ENCODE measurements at regions not wholly inside any gene's neighbourhood (a gene's known extent, or its start where the extent isn't known, plus 50 kb on each side); places are given as distances from the start of the nearest gene placed in this dataset.
"Not testable (repeated sequence)": the region's sequence is repeated elsewhere in the genome, so short reads cannot be mapped to it uniquely, and the experiment has no call there.

DNA sequence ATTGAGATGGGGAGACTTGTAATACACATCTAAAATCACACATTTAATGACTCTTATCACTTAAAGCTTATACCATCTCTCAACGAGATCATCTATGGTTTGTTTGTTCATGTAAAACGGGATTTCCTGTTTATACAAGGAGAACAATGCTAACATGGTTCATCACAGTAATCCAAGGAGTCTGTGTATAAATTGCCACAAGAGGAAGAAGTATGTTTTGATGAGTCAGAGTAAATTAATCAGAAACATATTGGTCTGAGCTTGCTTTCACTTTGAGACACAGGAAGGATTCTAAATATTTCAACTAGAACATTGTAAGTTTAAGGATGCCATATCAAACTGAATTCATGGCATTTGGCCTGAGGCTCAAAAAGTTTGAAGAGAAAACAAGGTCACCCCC, 594.1 kb downstream of the GLUD2 start:
- no peaks in the 10 kb centered on the region for H3K27me3 ChIP-seq (ENCODE audit: control insufficient read depth in 3 of 3, insufficient read depth in 3 of 3, low read length in 3 of 3)
- no peak overlapping the region for H3K4me3 ChIP-seq (ENCODE audit: low read depth in 1 of 3, low read length in 3 of 3)
- H3K36me3 ChIP-seq (ENCODE audit: control insufficient read depth in 3 of 3, insufficient read depth in 2 of 3, low read depth in 1 of 3, low read length in 3 of 3): no peaks in the 10 kb centered on the region
- no peaks in the 10 kb centered on the region for H3K9me3 ChIP-seq (ENCODE audit: control insufficient read depth in 2 of 2, insufficient read depth in 1 of 2, low read depth in 1 of 2, low read length in 1 of 2)
- 10 to 32% (median 18%) methylated on average over 2 of the region's 2 CpGs for WGBS, 3 donors
- H3K27ac ChIP-seq (ENCODE audit: low read depth in 1 of 3, low read length in 2 of 3): no peak overlapping the region
- no peak for DNase-seq
- no peak for FAIRE-seq
- no peaks in the 10 kb centered on the region for H3K4me1 ChIP-seq (ENCODE audit: control insufficient read depth in 3 of 3, insufficient read depth in 2 of 3, low read depth in 1 of 3, low read length in 2 of 3)

DNA sequence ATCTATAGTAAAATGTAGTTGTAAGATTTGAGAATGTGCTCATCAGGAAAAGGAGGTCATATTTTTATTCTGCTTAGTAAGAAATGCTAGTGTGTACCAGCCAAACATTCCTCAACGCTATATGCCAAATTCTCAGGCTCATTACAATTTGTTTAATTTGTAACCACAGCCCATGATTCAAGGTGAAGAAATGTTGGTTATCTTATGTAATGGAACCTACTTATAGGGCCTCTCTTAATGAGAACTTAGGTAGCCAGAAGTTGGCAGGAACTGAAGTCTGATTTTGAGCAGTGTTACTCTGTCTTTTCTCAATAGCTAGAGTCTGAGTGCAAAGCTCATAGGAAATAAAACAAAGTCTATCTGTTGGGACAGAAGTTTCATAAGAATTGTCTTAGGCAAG, 595.0 kb downstream of the GLUD2 start:
- WGBS, 3 donors: 56 to 79% (median 60%) methylated on average over 1 of the region's 1 CpG
- Histone ChIP-seq H3K4me1 (ENCODE audit: control insufficient read depth in 3 of 3, insufficient read depth in 2 of 3, low read depth in 1 of 3, low read length in 2 of 3) (no peaks in the 10 kb centered on the region), H3K36me3 (ENCODE audit: control insufficient read depth in 3 of 3, insufficient read depth in 2 of 3, low read depth in 1 of 3, low read length in 3 of 3) (no peaks in the 10 kb centered on the region), H3K4me3 (ENCODE audit: low read depth in 1 of 3, low read length in 3 of 3) (no peak overlapping the region), H3K27me3 (ENCODE audit: control insufficient read depth in 3 of 3, insufficient read depth in 3 of 3, low read length in 3 of 3) (no peaks in the 10 kb centered on the region), H3K27ac (ENCODE audit: low read depth in 1 of 3, low read length in 2 of 3) (no peak overlapping the region), H3K9me3 (ENCODE audit: control insufficient read depth in 2 of 2, insufficient read depth in 1 of 2, low read depth in 1 of 2, low read length in 1 of 2) (no peaks in the 10 kb centered on the region)
- DNase-seq (no peak), FAIRE-seq (no peak)

DNA sequence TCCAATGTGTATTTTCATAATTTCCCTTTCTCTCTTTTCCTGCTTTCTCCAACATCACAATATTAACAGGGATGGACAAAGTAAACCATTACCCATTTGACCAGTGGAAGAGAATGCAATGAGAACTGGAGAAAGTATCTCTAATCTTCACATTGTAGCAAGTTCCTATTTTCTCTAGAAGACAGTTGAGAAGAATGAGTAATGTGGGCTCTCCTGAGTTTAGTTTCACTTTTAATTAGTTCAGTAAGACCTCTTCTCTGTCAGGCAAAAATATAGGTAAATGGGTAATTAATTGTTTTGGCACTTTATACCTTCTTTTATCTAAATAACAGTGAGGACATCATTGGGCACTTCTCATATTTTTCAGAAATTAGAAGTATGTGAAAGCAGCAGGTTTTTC, 602.0 kb downstream of the GLUD2 start:
- FAIRE-seq (no peak), DNase-seq (no peak)
- Histone ChIP-seq H3K36me3 (ENCODE audit: control insufficient read depth in 3 of 3, insufficient read depth in 2 of 3, low read depth in 1 of 3, low read length in 3 of 3) (no peaks in the 10 kb centered on the region), H3K4me1 (ENCODE audit: control insufficient read depth in 3 of 3, insufficient read depth in 2 of 3, low read depth in 1 of 3, low read length in 2 of 3) (no peaks in the 10 kb centered on the region), H3K4me3 (ENCODE audit: low read depth in 1 of 3, low read length in 3 of 3) (no peak overlapping the region), H3K27ac (ENCODE audit: low read depth in 1 of 3, low read length in 2 of 3) (no peak overlapping the region), H3K9me3 (ENCODE audit: control insufficient read depth in 2 of 2, insufficient read depth in 1 of 2, low read depth in 1 of 2, low read length in 1 of 2) (no peaks in the 10 kb centered on the region), H3K27me3 (ENCODE audit: control insufficient read depth in 3 of 3, insufficient read depth in 3 of 3, low read length in 3 of 3) (no peaks in the 10 kb centered on the region)

DNA sequence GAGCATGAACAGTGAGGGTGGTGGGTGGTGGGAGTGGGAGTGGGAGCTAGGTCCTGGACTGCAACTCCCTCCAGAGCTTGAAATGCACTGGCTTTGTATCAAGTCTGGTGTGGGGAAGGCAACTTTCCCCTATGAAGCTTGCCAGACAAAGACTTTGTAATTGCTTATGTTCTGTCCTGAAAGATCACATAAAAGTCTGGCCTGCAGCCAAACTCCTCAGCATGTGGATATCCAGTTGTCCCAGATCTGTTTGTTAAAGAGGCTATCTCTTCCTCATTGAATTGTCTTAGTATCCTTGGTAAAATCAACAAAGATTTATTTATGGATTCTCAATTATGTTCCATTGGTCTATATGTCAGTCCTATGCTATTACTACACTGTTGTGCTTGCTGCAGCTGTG, 607.9 kb downstream of the GLUD2 start:
- no peaks in the 10 kb centered on the region for H3K27me3 ChIP-seq (ENCODE audit: control insufficient read depth in 3 of 3, insufficient read depth in 3 of 3, low read length in 3 of 3)
- DNase-seq (no peak), FAIRE-seq (no peak)
- no peaks in the 10 kb centered on the region for H3K4me1 ChIP-seq (ENCODE audit: control insufficient read depth in 3 of 3, insufficient read depth in 2 of 3, low read depth in 1 of 3, low read length in 2 of 3)
- H3K36me3 ChIP-seq (ENCODE audit: control insufficient read depth in 3 of 3, insufficient read depth in 2 of 3, low read depth in 1 of 3, low read length in 3 of 3): no peaks in the 10 kb centered on the region
- no peak overlapping the region for H3K4me3 ChIP-seq (ENCODE audit: low read depth in 1 of 3, low read length in 3 of 3)
- no peaks in the 10 kb centered on the region for H3K9me3 ChIP-seq (ENCODE audit: control insufficient read depth in 2 of 2, insufficient read depth in 1 of 2, low read depth in 1 of 2, low read length in 1 of 2)
- no peak overlapping the region for H3K27ac ChIP-seq (ENCODE audit: low read depth in 1 of 3, low read length in 2 of 3)

DNA sequence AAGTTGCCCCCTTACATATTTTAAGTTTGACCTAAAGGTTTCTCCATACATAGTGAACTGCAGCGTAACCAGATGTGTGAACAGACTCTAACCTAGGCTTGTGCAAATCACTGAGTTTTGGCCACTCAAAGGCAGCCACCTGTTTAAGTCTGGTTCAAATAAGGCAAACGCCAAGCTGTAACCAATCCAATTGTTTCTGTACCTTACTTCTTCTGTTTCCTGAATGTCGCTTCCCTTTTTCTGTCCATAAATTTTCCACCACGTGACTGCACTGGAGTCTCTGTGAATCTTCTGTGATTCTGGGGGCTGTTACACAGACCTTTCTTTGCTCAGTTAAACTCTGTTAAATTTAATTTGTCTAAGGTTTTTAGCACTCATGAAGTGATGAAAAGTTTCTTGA, 618.8 kb downstream of the GLUD2 start:
- Histone ChIP-seq H3K9me3 (ENCODE audit: control insufficient read depth in 2 of 2, insufficient read depth in 1 of 2, low read depth in 1 of 2, low read length in 1 of 2) (no peaks in the 10 kb centered on the region), H3K4me3 (ENCODE audit: low read depth in 1 of 3, low read length in 3 of 3) (no peak overlapping the region), H3K27ac (ENCODE audit: low read depth in 1 of 3, low read length in 2 of 3) (no peak overlapping the region), H3K36me3 (ENCODE audit: control insufficient read depth in 3 of 3, insufficient read depth in 2 of 3, low read depth in 1 of 3, low read length in 3 of 3) (no peaks in the 10 kb centered on the region), H3K27me3 (ENCODE audit: control insufficient read depth in 3 of 3, insufficient read depth in 3 of 3, low read length in 3 of 3) (no peaks in the 10 kb centered on the region), H3K4me1 (ENCODE audit: control insufficient read depth in 3 of 3, insufficient read depth in 2 of 3, low read depth in 1 of 3, low read length in 2 of 3) (no peaks in the 10 kb centered on the region)
- 62 to 76% (median 62%) methylated on average over 4 of the region's 4 CpGs for WGBS, 3 donors
- FAIRE-seq (no peak), DNase-seq (no peak)

DNA sequence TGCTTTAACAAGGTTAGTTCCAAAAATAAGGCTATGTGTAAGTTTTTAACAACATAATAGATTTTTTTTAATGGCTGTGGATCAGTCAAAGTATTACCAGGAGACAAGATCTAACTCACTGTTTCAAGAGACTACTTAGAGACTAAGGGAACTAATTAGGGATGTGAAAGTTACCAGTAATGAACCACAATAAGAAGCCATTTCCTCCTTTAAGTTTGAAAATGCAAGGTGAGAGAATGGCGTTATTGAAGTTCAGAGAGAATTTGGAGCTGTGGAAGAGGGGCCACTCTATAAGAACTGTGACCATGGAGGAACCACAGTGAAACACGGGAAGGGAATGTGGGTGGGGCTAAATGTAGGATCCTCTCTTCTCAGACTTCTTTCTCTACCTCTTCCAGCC, 624.2 kb downstream of the GLUD2 start:
- Histone ChIP-seq H3K27ac (ENCODE audit: low read depth in 1 of 3, low read length in 2 of 3) (no peak overlapping the region), H3K4me3 (ENCODE audit: low read depth in 1 of 3, low read length in 3 of 3) (no peak overlapping the region), H3K36me3 (ENCODE audit: control insufficient read depth in 3 of 3, insufficient read depth in 2 of 3, low read depth in 1 of 3, low read length in 3 of 3) (no peaks in the 10 kb centered on the region), H3K4me1 (ENCODE audit: control insufficient read depth in 3 of 3, insufficient read depth in 2 of 3, low read depth in 1 of 3, low read length in 2 of 3) (no peaks in the 10 kb centered on the region), H3K9me3 (ENCODE audit: control insufficient read depth in 2 of 2, insufficient read depth in 1 of 2, low read depth in 1 of 2, low read length in 1 of 2) (no peaks in the 10 kb centered on the region), H3K27me3 (ENCODE audit: control insufficient read depth in 3 of 3, insufficient read depth in 3 of 3, low read length in 3 of 3) (no peaks in the 10 kb centered on the region)
- FAIRE-seq: no peak
- no peak for DNase-seq
- WGBS, 3 donors: 49 to 63% (median 50%) methylated on average over 2 of the region's 2 CpGs

DNA sequence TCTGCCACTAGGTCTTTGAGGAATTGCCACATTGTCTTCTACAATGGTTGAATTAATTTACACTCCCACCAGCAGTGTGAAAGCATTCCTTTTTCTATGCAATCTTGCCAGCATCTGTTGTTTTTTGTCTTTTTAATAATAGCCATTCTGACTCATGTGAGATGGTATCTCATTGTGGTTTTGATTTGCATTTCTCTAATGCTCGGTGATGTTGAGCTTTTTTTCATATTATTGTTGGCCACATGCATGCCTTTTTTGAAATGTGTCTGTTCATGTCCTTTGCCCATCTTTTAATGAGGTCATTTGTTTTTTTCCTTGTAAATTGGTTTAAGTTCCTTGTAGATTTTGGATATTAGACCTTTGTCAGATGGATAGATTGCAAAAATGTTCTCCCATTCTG, 661.8 kb downstream of the GLUD2 start:
- H3K4me3 ChIP-seq (ENCODE audit: low read depth in 1 of 3, low read length in 3 of 3); FAIRE-seq; H3K4me1 ChIP-seq (ENCODE audit: control insufficient read depth in 3 of 3, insufficient read depth in 2 of 3, low read depth in 1 of 3, low read length in 2 of 3); H3K36me3 ChIP-seq (ENCODE audit: control insufficient read depth in 3 of 3, insufficient read depth in 2 of 3, low read depth in 1 of 3, low read length in 3 of 3); H3K9me3 ChIP-seq (ENCODE audit: control insufficient read depth in 2 of 2, insufficient read depth in 1 of 2, low read depth in 1 of 2, low read length in 1 of 2); H3K27me3 ChIP-seq (ENCODE audit: control insufficient read depth in 3 of 3, insufficient read depth in 3 of 3, low read length in 3 of 3); H3K27ac ChIP-seq (ENCODE audit: low read depth in 1 of 3, low read length in 2 of 3); DNase-seq: not testable (repeated sequence)
- WGBS, 3 donors: 58 to 86% (median 79%) methylated on average over 1 of the region's 1 CpG

DNA sequence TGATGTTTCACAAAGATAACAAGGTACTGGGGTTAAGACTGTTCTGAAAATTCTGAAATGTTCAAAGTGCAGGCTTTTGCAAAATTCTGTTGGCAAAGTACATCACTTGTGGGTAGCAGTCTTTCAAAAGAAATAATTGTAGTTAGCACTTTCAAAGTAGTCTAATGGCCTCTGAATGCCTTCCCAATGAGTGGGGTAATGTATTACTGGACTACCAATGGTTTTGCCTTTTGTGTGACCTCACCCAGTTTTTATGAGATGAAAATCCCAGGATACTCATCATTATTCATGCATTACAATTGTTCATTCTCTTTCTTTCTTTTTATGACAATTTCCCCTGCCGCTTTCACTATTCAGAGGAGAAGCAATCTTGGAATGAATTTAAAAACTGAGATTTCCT, 686.1 kb downstream of the GLUD2 start:
- FAIRE-seq: no peak
- no peaks in the 10 kb centered on the region for H3K4me1 ChIP-seq (ENCODE audit: control insufficient read depth in 3 of 3, insufficient read depth in 2 of 3, low read depth in 1 of 3, low read length in 2 of 3)
- WGBS, 3 donors: 85 to 95% (median 88%) methylated on average over 1 of the region's 1 CpG

DNA sequence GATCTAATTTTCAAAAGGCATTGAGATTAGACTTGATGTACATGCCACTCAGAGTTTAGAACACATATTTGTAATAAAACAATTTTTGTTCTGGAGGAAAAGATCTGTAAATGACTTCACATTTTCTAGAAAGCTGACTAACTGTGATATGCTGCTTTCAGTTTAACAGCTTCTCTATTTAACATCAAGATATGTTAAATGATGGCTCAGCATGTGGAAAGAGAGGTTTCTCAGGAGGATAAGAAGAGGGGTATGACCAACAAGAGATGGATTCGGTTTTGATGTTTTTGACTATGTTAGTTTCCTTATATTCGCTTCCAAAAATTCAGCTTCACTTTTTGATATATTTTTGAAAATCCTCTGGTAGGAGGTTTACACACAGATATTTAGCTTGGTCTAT, 698.7 kb downstream of the GLUD2 start:
- WGBS, 3 donors: 84 to 92% (median 85%) methylated on average over 2 of the region's 2 CpGs
- FAIRE-seq: no peak
- no peak for DNase-seq

More for the DNA sequence above, 686.1 kb downstream of the GLUD2 start:
- no peaks in the 10 kb centered on the region for H3K36me3 ChIP-seq (ENCODE audit: control insufficient read depth in 3 of 3, insufficient read depth in 2 of 3, low read depth in 1 of 3, low read length in 3 of 3)
- no peaks in the 10 kb centered on the region for H3K27me3 ChIP-seq (ENCODE audit: control insufficient read depth in 3 of 3, insufficient read depth in 3 of 3, low read length in 3 of 3)
- H3K4me3 ChIP-seq (ENCODE audit: low read depth in 1 of 3, low read length in 3 of 3): no peak overlapping the region
- H3K9me3 ChIP-seq (ENCODE audit: control insufficient read depth in 2 of 2, insufficient read depth in 1 of 2, low read depth in 1 of 2, low read length in 1 of 2): no peaks in the 10 kb centered on the region
- no peak overlapping the region for H3K27ac ChIP-seq (ENCODE audit: low read depth in 1 of 3, low read length in 2 of 3)
- no peak for DNase-seq

More for the DNA sequence above, 698.7 kb downstream of the GLUD2 start:
- Histone ChIP-seq H3K27ac (ENCODE audit: low read depth in 1 of 3, low read length in 2 of 3) (no peak overlapping the region), H3K27me3 (ENCODE audit: control insufficient read depth in 3 of 3, insufficient read depth in 3 of 3, low read length in 3 of 3) (no peaks in the 10 kb centered on the region), H3K4me1 (ENCODE audit: control insufficient read depth in 3 of 3, insufficient read depth in 2 of 3, low read depth in 1 of 3, low read length in 2 of 3) (no peaks in the 10 kb centered on the region), H3K4me3 (ENCODE audit: low read depth in 1 of 3, low read length in 3 of 3) (no peak overlapping the region), H3K9me3 (ENCODE audit: control insufficient read depth in 2 of 2, insufficient read depth in 1 of 2, low read depth in 1 of 2, low read length in 1 of 2) (peaks cover 0 to 4% of the 10 kb centered on the region in 2 donors), H3K36me3 (ENCODE audit: control insufficient read depth in 3 of 3, insufficient read depth in 2 of 3, low read depth in 1 of 3, low read length in 3 of 3) (no peaks in the 10 kb centered on the region)
